Upper lobe of left lung (tissue), 4 donors: ENCODE measurements at regions not wholly inside any gene's neighbourhood (a gene's known extent, or its start where the extent isn't known, plus 50 kb on each side); places are given as distances from the start of the nearest gene placed in this dataset.

ENCODE experiments used
- POLR2A ChIP-seq, 4 donors: fragments of 450-650 bp; IDR thresholded peaks; one replicate each; pipeline ENCODE4 v1.5.1; 2016 to 2017; ENCODE audit warnings: antibody characterized with exemption in 4 of 4, mild to moderate bottlenecking in 2 of 4
- TF ChIP-seq, protein P1 (sequence below), 6 experiments: fragments of 450-650 bp in 4 of 6; fragments of 200-600 bp in 2 of 6; sonication (generic) in 2 of 6; IDR thresholded peaks; one replicate each; pipeline ENCODE4 v1.5.1; 2016 to 2019; ENCODE audit warnings: antibody characterized with exemption in 6 of 6

DNA sequence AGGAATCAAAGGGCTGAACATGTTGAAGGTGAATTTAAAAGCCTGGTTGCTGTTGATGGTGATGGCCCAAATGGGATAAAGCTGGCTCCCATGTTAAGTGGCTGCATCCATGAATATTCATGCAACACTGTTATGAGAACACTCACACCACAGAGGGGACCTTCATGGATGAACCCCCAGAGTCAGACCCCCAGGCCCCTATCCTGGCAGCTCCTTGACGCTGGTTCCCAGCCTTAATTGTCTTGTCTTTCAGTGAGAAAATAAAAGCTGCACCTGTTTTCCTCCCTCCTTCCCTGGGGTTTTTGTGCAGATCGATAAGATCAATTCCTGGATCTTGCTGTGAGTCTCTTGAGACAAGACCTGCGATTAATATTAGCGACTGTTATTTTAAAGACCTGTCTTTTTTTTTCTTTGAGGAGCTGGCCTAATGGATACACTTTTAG lies 371.7 kb downstream of the ICE1 start:
- TF ChIP-seq, protein P1, sequence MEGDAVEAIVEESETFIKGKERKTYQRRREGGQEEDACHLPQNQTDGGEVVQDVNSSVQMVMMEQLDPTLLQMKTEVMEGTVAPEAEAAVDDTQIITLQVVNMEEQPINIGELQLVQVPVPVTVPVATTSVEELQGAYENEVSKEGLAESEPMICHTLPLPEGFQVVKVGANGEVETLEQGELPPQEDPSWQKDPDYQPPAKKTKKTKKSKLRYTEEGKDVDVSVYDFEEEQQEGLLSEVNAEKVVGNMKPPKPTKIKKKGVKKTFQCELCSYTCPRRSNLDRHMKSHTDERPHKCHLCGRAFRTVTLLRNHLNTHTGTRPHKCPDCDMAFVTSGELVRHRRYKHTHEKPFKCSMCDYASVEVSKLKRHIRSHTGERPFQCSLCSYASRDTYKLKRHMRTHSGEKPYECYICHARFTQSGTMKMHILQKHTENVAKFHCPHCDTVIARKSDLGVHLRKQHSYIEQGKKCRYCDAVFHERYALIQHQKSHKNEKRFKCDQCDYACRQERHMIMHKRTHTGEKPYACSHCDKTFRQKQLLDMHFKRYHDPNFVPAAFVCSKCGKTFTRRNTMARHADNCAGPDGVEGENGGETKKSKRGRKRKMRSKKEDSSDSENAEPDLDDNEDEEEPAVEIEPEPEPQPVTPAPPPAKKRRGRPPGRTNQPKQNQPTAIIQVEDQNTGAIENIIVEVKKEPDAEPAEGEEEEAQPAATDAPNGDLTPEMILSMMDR (IDR thresholded peaks at IDR 0.05) = no peak
- TF ChIP-seq POLR2A (IDR thresholded peaks at IDR 0.05) = no peak
